HepG2 (cell line): ENCODE measurements at regions not wholly inside any gene's neighbourhood (a gene's known extent, or its start where the extent isn't known, plus 50 kb on each side); places are given as distances from the start of the nearest gene placed in this dataset.

Source experiments
- ATAC-seq: fragments of 200-7000 bp; cut with Tn5 transposase; 3 replicates; pipeline ENCODE4 v1.9.1; 2020; ENCODE audit warnings: mild to moderate bottlenecking, moderate library complexity
- BruUV-seq: library from RNA; stranded (reverse); fragments of 400-500 nt; replicated peaks from 2 replicates; lab custom pipeline; 2021; lab: Mats Ljungman, UMichigan
- CTCF ChIA-PET: fragments of 300-600 bp; formaldehyde crosslinking; extraction: SDS; loops from one replicate; lab custom pipeline; 2021; ENCODE audit warnings: low total read pairs, inconsistent platforms, low intra/inter-chr PET ratio; lab: Yijun Ruan, JAX
- POLR2A ChIA-PET: fragments of 350-600 bp; sonication (Branson Sonifier 250); formaldehyde crosslinking; loops from one replicate; lab custom pipeline; 2020; ENCODE audit warnings: antibody characterized with exemption, inconsistent platforms; lab: Yijun Ruan, JAX
- DNase-seq: peaks from one replicate; pipeline ENCODE4 v3.0.0-alpha.2; 2015; ENCODE audit warnings: low spot score
- FAIRE-seq: peaks from 3 replicates; lab custom pipeline; 2011; peaks lifted over from hg19 to GRCh38; lab: Jason Lieb, UNC
- H2AFZ ChIP-seq: one replicate; pipeline ENCODE4 v1.6.1; 2011; ENCODE audit warnings: low read length, inconsistent platforms
- H3K27ac ChIP-seq: fragments of 300-600 bp; 3 replicates; pipeline ENCODE4 v1.8.0; 2011; ENCODE audit warnings: mixed run types, mild to moderate bottlenecking, mixed read lengths, low read length, inconsistent platforms; ENCODE audit not compliant: insufficient read depth; ENCODE audit errors: extremely low read length
- H3K27me3 ChIP-seq, 2 experiments: fragments of 200-600 bp in 1 of 2; 2 replicates in 1 of 2; 3 replicates in 1 of 2; pipeline versions ENCODE4 v1.6.0 to v1.8.0; 2011; ENCODE audit warnings: low read length in 2 of 2, mild to moderate bottlenecking in 2 of 2, moderate library complexity in 2 of 2, inconsistent platforms in 1 of 2; ENCODE audit not compliant: insufficient read depth in 2 of 2, control insufficient read depth in 1 of 2
- H3K36me3 ChIP-seq, 2 experiments: fragments of 200-600 bp in 1 of 2; replicated peaks in 1 of 2; 2 replicates in 1 of 2; 3 replicates in 1 of 2; pipeline versions ENCODE4 v1.5.1 to v1.8.0; 2011; ENCODE audit warnings: low read length in 2 of 2, inconsistent platforms in 1 of 2; ENCODE audit not compliant: insufficient read depth in 2 of 2, control insufficient read depth in 1 of 2
- H3K4me1 ChIP-seq: 2 replicates; pipeline ENCODE4 v1.5.1; 2012; ENCODE audit warnings: low read length, inconsistent platforms; ENCODE audit not compliant: insufficient read depth
- H3K4me2 ChIP-seq: 2 replicates; pipeline ENCODE4 v1.6.0; 2011; ENCODE audit warnings: low read depth, low read length, inconsistent platforms
- H3K4me3 ChIP-seq, 3 experiments: fragments of 200-600 bp in 1 of 3; sonication (generic), shearing (Covaris generic) in 1 of 3; replicated peaks in 1 of 3; 2 replicates each; pipeline ENCODE4 v1.5.1; 2011 to 2016; ENCODE audit warnings: low read length in 3 of 3, inconsistent platforms in 2 of 3, low read depth in 2 of 3, mild to moderate bottlenecking in 2 of 3, control low read depth in 1 of 3, mixed read lengths in 1 of 3; ENCODE audit not compliant: insufficient read depth in 1 of 3
- H3K79me2 ChIP-seq: one replicate; pipeline ENCODE4 v1.6.1; 2011; ENCODE audit warnings: low read length, inconsistent platforms; ENCODE audit not compliant: insufficient read depth
- H3K9ac ChIP-seq: 2 replicates; pipeline ENCODE4 v1.6.0; 2011; ENCODE audit warnings: mild to moderate bottlenecking, low read depth, low read length, inconsistent platforms; ENCODE audit not compliant: insufficient read depth
- H3K9me3 ChIP-seq: 2 replicates; pipeline ENCODE4 v1.5.1; 2012; ENCODE audit warnings: mild to moderate bottlenecking, low read length
- H4K20me1 ChIP-seq: 2 replicates; pipeline ENCODE4 v1.6.0; 2011; ENCODE audit warnings: inconsistent platforms, mild to moderate bottlenecking, low read length, moderate library complexity; ENCODE audit not compliant: insufficient read depth
- KDM3A ChIP-seq: IDR thresholded peaks from 2 replicates; pipeline ENCODE4 v1.6.1; 2018; ENCODE audit warnings: low read depth, missing compliant biosample characterization
- KLF13 ChIP-seq: sonication (generic); formaldehyde crosslinking; IDR thresholded peaks from 2 replicates; pipeline ENCODE4 v1.4.0; 2020; ENCODE audit warnings: mild to moderate bottlenecking, missing genetic modification reagents
- KLF16 ChIP-seq, 2 experiments: sonication (generic) in 1 of 2; formaldehyde crosslinking in 1 of 2; IDR thresholded peaks; 2 replicates each; pipeline versions ENCODE4 v1.6.1 to v1.8.0; 2016 to 2023; ENCODE audit warnings: missing genetic modification reagents in 2 of 2, missing compliant biosample characterization in 1 of 2
- PHF21A ChIP-seq: sonication (generic); formaldehyde crosslinking; IDR thresholded peaks from 2 replicates; pipeline ENCODE4 v1.5.0; 2020; ENCODE audit warnings: mild to moderate bottlenecking, missing genetic modification reagents
- SP4 ChIP-seq: sonication (generic); formaldehyde crosslinking; IDR thresholded peaks from 2 replicates; pipeline ENCODE4 v1.8.1; 2023; ENCODE audit warnings: mild to moderate bottlenecking, missing genetic modification reagents
- TSC22D2 ChIP-seq: sonication (generic); formaldehyde crosslinking; IDR thresholded peaks from 2 replicates; pipeline ENCODE4 v1.5.1; 2020; ENCODE audit warnings: missing genetic modification reagents, mild to moderate bottlenecking, borderline replicate concordance
- ZFP36L1 ChIP-seq: sonication (generic); formaldehyde crosslinking; IDR thresholded peaks from 2 replicates; pipeline ENCODE4 v1.8.0; 2022; ENCODE audit warnings: mild to moderate bottlenecking, missing genetic modification reagents, moderate library complexity
- ZNF335 ChIP-seq: sonication (generic); formaldehyde crosslinking; IDR thresholded peaks from 2 replicates; pipeline ENCODE4 v1.4.0; 2020; ENCODE audit warnings: missing genetic modification reagents
- WGBS: methylation state at CpG from one replicate; pipeline ENCODE4 v1.1.6; 2017; ENCODE audit warnings: low lambda C conversion rate; 5-methylcytosine and 5-hydroxymethylcytosine counted together
- in situ Hi-C: cut with HindIII; loops from 2 replicates; pipeline ENCODE4 v1.10.0; 2017; ENCODE audit warnings: low pct_unique_long_range_greater_than_20kb; ENCODE audit not compliant: extremely low pct_ligation_motif_present
- intact Hi-C: fragments of 100-400 bp; cut with micrococcal nuclease; formaldehyde crosslinking; loops from one replicate; pipeline ENCODE4 v1.10.0; 2022; ENCODE audit not compliant: unreplicated experiment
- TF ChIP-seq, protein P1 (sequence below): sonication (generic); formaldehyde crosslinking; IDR thresholded peaks from 2 replicates; pipeline ENCODE4 v1.4.0; 2020; ENCODE audit warnings: missing genetic modification reagents
- TF ChIP-seq, protein P2 (sequence below): IDR thresholded peaks from 2 replicates; pipeline ENCODE4 v1.6.1; 2012; ENCODE audit warnings: low read depth, low read length, improper control_type of control experiment
- TF ChIP-seq, protein P3 (sequence below): sonication (generic); formaldehyde crosslinking; IDR thresholded peaks from 2 replicates; pipeline ENCODE4 v1.5.0; 2020; ENCODE audit warnings: missing genetic modification reagents
- TF ChIP-seq, protein P4 (sequence below): sonication (generic); formaldehyde crosslinking; IDR thresholded peaks from 2 replicates; pipeline ENCODE4 v1.5.1; 2020; ENCODE audit warnings: mild to moderate bottlenecking, missing genetic modification reagents, moderate library complexity
- TF ChIP-seq, protein P5 (sequence below): sonication (generic); formaldehyde crosslinking; IDR thresholded peaks from 2 replicates; pipeline ENCODE4 v1.5.1; 2020; ENCODE audit warnings: missing genetic modification reagents, mild to moderate bottlenecking, borderline replicate concordance

DNA sequence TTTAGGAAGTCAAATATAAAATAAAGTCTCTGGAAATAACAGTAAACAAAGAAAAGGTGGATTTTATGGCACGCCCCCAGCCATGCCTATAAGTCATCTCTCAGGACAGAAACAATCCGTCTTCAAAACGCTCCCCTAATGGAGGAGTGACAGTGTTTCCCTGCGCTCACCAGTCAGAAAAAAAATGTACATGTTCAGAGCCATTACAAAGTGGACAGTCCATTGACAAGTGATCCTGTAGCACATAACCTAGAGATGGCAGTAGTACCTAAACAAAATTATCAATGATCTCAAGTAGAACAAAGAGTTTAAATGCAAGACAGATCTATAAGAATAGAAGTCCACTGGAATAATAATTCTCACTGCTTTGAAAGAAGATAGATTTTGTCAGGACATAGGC, 891.7 kb upstream of the MIR17HG start (continued):
- TF ChIP-seq, protein P1, sequence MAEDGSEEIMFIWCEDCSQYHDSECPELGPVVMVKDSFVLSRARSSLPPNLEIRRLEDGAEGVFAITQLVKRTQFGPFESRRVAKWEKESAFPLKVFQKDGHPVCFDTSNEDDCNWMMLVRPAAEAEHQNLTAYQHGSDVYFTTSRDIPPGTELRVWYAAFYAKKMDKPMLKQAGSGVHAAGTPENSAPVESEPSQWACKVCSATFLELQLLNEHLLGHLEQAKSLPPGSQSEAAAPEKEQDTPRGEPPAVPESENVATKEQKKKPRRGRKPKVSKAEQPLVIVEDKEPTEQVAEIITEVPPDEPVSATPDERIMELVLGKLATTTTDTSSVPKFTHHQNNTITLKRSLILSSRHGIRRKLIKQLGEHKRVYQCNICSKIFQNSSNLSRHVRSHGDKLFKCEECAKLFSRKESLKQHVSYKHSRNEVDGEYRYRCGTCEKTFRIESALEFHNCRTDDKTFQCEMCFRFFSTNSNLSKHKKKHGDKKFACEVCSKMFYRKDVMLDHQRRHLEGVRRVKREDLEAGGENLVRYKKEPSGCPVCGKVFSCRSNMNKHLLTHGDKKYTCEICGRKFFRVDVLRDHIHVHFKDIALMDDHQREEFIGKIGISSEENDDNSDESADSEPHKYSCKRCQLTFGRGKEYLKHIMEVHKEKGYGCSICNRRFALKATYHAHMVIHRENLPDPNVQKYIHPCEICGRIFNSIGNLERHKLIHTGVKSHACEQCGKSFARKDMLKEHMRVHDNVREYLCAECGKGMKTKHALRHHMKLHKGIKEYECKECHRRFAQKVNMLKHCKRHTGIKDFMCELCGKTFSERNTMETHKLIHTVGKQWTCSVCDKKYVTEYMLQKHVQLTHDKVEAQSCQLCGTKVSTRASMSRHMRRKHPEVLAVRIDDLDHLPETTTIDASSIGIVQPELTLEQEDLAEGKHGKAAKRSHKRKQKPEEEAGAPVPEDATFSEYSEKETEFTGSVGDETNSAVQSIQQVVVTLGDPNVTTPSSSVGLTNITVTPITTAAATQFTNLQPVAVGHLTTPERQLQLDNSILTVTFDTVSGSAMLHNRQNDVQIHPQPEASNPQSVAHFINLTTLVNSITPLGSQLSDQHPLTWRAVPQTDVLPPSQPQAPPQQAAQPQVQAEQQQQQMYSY (CRISPR knock-in tag): no peak
- TF ChIP-seq KLF16 (CRISPR knock-in tag; IDR thresholded peaks at IDR 0.05) (no peak), KDM3A (no peak), KLF13 (no peak), SP4 (no peak)
- TF ChIP-seq, all 625 proteins: peak for 0

DNA sequence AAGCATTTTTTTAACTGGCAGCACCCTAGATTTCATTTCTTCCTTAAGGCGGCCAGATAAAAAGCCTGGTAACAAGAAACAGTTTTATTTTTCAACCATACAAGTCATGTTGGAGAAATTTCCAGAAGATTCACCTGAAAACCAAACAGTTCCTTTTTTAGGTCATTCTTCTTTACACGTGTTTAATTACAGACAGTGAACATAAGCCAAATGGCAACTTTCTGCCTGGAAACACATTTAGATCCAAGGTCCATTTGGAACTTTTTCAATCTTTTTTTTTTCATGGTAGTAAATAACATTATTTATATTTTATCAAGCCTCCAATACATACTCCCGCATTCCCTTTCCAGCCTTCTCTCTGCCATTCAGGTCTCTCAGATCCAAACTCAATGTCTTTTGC, 886.1 kb upstream of the MIR17HG start:
- H3K4me2 ChIP-seq: no peak overlapping the region
- no peaks in the 10 kb centered on the region for H3K27me3 ChIP-seq
- ATAC-seq (no peak), DNase-seq (no peak), FAIRE-seq (no peak)
- H4K20me1 ChIP-seq: no peaks in the 10 kb centered on the region
- no peak overlapping the region for H3K27ac ChIP-seq
- no peaks in the 10 kb centered on the region for H3K79me2 ChIP-seq
- no peak overlapping the region for H2AFZ ChIP-seq
- BruUV-seq: no TSS peak
- peaks cover 42% of the 10 kb centered on the region for H3K9me3 ChIP-seq
- intact Hi-C loops: no loop called here
- ChIA-PET POLR2A (no interaction called here), CTCF (no interaction called here)
- H3K4me3 ChIP-seq: no peak overlapping the region
- H3K36me3 ChIP-seq: no peaks in the 10 kb centered on the region
- in situ Hi-C loops: no loop called here
- H3K9ac ChIP-seq: no peak overlapping the region
- WGBS: 3% methylated on average over 3 of the region's 3 CpGs
- H3K4me1 ChIP-seq: no peaks in the 10 kb centered on the region
- TF ChIP-seq TSC22D2 (no peak), ZNF335 (no peak), PHF21A (CRISPR knock-in tag) (no peak), ZFP36L1 (CRISPR knock-in tag) (no peak)
- TF ChIP-seq, protein P2, sequence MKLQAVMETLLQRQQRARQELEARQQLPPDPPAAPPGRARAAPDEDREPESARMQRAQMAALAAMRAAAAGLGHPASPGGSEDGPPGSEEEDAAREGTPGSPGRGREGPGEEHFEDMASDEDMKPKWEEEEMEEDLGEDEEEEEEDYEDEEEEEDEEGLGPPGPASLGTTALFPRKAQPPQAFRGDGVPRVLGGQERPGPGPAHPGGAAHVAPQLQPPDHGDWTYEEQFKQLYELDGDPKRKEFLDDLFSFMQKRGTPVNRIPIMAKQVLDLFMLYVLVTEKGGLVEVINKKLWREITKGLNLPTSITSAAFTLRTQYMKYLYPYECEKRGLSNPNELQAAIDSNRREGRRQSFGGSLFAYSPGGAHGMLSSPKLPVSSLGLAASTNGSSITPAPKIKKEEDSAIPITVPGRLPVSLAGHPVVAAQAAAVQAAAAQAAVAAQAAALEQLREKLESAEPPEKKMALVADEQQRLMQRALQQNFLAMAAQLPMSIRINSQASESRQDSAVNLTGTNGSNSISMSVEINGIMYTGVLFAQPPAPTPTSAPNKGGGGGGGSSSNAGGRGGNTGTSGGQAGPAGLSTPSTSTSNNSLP: no peak
- TF ChIP-seq, protein P3, sequence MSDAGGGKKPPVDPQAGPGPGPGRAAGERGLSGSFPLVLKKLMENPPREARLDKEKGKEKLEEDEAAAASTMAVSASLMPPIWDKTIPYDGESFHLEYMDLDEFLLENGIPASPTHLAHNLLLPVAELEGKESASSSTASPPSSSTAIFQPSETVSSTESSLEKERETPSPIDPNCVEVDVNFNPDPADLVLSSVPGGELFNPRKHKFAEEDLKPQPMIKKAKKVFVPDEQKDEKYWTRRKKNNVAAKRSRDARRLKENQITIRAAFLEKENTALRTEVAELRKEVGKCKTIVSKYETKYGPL (CRISPR knock-in tag): no peak
- TF ChIP-seq, protein P4, sequence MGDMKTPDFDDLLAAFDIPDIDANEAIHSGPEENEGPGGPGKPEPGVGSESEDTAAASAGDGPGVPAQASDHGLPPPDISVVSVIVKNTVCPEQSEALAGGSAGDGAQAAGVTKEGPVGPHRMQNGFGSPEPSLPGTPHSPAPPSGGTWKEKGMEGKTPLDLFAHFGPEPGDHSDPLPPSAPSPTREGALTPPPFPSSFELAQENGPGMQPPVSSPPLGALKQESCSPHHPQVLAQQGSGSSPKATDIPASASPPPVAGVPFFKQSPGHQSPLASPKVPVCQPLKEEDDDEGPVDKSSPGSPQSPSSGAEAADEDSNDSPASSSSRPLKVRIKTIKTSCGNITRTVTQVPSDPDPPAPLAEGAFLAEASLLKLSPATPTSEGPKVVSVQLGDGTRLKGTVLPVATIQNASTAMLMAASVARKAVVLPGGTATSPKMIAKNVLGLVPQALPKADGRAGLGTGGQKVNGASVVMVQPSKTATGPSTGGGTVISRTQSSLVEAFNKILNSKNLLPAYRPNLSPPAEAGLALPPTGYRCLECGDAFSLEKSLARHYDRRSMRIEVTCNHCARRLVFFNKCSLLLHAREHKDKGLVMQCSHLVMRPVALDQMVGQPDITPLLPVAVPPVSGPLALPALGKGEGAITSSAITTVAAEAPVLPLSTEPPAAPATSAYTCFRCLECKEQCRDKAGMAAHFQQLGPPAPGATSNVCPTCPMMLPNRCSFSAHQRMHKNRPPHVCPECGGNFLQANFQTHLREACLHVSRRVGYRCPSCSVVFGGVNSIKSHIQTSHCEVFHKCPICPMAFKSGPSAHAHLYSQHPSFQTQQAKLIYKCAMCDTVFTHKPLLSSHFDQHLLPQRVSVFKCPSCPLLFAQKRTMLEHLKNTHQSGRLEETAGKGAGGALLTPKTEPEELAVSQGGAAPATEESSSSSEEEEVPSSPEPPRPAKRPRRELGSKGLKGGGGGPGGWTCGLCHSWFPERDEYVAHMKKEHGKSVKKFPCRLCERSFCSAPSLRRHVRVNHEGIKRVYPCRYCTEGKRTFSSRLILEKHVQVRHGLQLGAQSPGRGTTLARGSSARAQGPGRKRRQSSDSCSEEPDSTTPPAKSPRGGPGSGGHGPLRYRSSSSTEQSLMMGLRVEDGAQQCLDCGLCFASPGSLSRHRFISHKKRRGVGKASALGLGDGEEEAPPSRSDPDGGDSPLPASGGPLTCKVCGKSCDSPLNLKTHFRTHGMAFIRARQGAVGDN: no peak
- TF ChIP-seq, protein P5, sequence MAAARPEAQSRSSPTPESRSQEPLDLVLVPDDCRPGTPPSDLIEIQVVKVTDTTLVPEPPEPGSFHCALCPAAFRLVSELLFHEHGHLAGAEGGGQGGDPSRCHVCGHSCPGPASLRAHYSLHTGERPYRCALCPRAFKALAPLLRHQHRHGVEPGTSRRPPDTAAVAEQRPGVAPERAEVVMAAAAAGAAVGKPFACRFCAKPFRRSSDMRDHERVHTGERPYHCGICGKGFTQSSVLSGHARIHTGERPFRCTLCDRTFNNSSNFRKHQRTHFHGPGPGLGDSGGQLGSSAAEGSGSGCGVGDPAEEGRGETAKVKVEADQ (CRISPR knock-in tag): no peak
